GM23338 (cell line): ENCODE measurements at regions not wholly inside any gene's neighbourhood (a gene's known extent, or its start where the extent isn't known, plus 50 kb on each side); places are given as distances from the start of the nearest gene placed in this dataset.
A peak's percentile ranks its signal among the peaks of the same experiment; 100 is the strongest.

Experiments
- ATAC-seq: fragments of 200-7000 bp; cut with Tn5 transposase; 3 replicates; pipeline ENCODE4 v1.9.1; 2020
- DNase-seq: peaks from one replicate; pipeline ENCODE4 v3.0.0-alpha.2; 2015; ENCODE audit warnings: low spot score
- H2AFZ ChIP-seq: fragments of 200-600 bp; sonication (generic); 2 replicates; pipeline ENCODE4 v1.8.0; 2016; ENCODE audit warnings: antibody characterized with exemption, mild to moderate bottlenecking, moderate library complexity
- H3F3A ChIP-seq: fragments of 200-600 bp; sonication (generic); replicated peaks from 2 replicates; pipeline ENCODE4 v1.8.0; 2017; ENCODE audit warnings: antibody characterized with exemption, mixed run types, low read depth
- H3K27ac ChIP-seq: fragments of 200-600 bp; sonication (generic); 2 replicates; pipeline ENCODE4 v1.6.1; 2016; ENCODE audit warnings: low read depth
- H3K27me3 ChIP-seq: fragments of 200-600 bp; sonication (generic); 2 replicates; pipeline ENCODE4 v1.8.0; 2016; ENCODE audit warnings: mild to moderate bottlenecking, mixed run types, moderate library complexity; ENCODE audit not compliant: insufficient read depth
- H3K36me3 ChIP-seq: fragments of 200-600 bp; sonication (generic); 2 replicates; pipeline ENCODE4 v1.8.0; 2016; ENCODE audit warnings: mild to moderate bottlenecking; ENCODE audit not compliant: insufficient read depth
- H3K4me1 ChIP-seq: fragments of 200-600 bp; sonication (generic); 2 replicates; pipeline ENCODE4 v1.8.0; 2016; ENCODE audit warnings: mild to moderate bottlenecking, moderate library complexity; ENCODE audit not compliant: insufficient read depth
- H3K4me2 ChIP-seq: fragments of 200-600 bp; sonication (generic); 2 replicates; pipeline ENCODE4 v1.7.1; 2017; ENCODE audit warnings: mixed run types
- H3K4me3 ChIP-seq: fragments of 200-600 bp; sonication (generic); 2 replicates; pipeline ENCODE4 v1.6.1; 2016; ENCODE audit warnings: mixed run types
- H3K79me2 ChIP-seq: fragments of 200-600 bp; sonication (generic); replicated peaks from 2 replicates; pipeline ENCODE4 v1.8.0; 2017; ENCODE audit warnings: mild to moderate bottlenecking; ENCODE audit not compliant: insufficient read depth
- H3K9me2 ChIP-seq: fragments of 200-600 bp; sonication (generic); 2 replicates; pipeline ENCODE4 v1.8.0; 2017; ENCODE audit not compliant: insufficient read depth
- H4K20me1 ChIP-seq: fragments of 200-600 bp; sonication (generic); replicated peaks from 2 replicates; pipeline ENCODE4 v1.8.0; 2017; ENCODE audit warnings: mild to moderate bottlenecking; ENCODE audit not compliant: insufficient read depth
- H3K27ac Mint-ChIP-seq: 2 replicates; pipeline ENCODE4 v1.8.0; 2020; ENCODE audit warnings: inconsistent platforms, mild to moderate bottlenecking, moderate library complexity, mixed read lengths
- H3K27me3 Mint-ChIP-seq: 3 replicates; pipeline ENCODE4 v1.8.0; 2022; ENCODE audit warnings: low read depth, mild to moderate bottlenecking, moderate library complexity, mixed read lengths, inconsistent platforms; ENCODE audit not compliant: insufficient read depth, poor library complexity
- H3K36me3 Mint-ChIP-seq: 3 replicates; pipeline ENCODE4 v1.8.0; 2021; ENCODE audit warnings: low read depth, mild to moderate bottlenecking, inconsistent platforms, moderate library complexity, mixed read lengths
- H3K4me1 Mint-ChIP-seq: 3 replicates; pipeline ENCODE4 v1.8.0; 2020; ENCODE audit warnings: mild to moderate bottlenecking, inconsistent platforms, mixed read lengths
- H3K4me3 Mint-ChIP-seq: 3 replicates; pipeline ENCODE4 v1.8.0; 2021; ENCODE audit warnings: moderate library complexity, mild to moderate bottlenecking, inconsistent platforms, mixed read lengths
- H3K9me3 Mint-ChIP-seq: 3 replicates; pipeline ENCODE4 v1.8.0; 2020; ENCODE audit warnings: moderate library complexity, mild to moderate bottlenecking, inconsistent platforms, mixed read lengths
- CREB1 ChIP-seq: fragments of 250-450 bp; sonication (Bioruptor Pico); IDR thresholded peaks from 2 replicates; pipeline ENCODE4 v1.5.0; 2020; ENCODE audit warnings: low read depth, mild to moderate bottlenecking, moderate library complexity
- CTCF ChIP-seq, 2 experiments: fragments of 200-600 bp in 1 of 2; sonication (generic) in 1 of 2; conservative IDR thresholded peaks; 2 replicates each; pipeline versions ENCODE4 v1.5.1 to v1.6.1; 2016 to 2017; ENCODE audit warnings: antibody characterized with exemption in 2 of 2, low read depth in 2 of 2, mild to moderate bottlenecking in 2 of 2, moderate library complexity in 1 of 2
- ETS1 ChIP-seq: IDR thresholded peaks from 2 replicates; pipeline ENCODE4 v1.6.1; 2016; ENCODE audit warnings: antibody characterized with exemption
- EZH2 ChIP-seq: fragments of 200-600 bp; sonication (generic); IDR thresholded peaks from one replicate; pipeline ENCODE4 v1.8.0; 2017; ENCODE audit warnings: antibody characterized with exemption, mild to moderate bottlenecking, low read depth; ENCODE audit not compliant: unreplicated experiment
- EZH2phosphoT487 ChIP-seq: fragments of 200-600 bp; sonication (generic); IDR thresholded peaks from one replicate; pipeline ENCODE4 v1.8.1; 2018; ENCODE audit warnings: antibody characterized with exemption; ENCODE audit not compliant: unreplicated experiment
- JUNB ChIP-seq: IDR thresholded peaks from one replicate; pipeline ENCODE4 v1.6.1; 2016; ENCODE audit warnings: antibody characterized with exemption; ENCODE audit not compliant: unreplicated experiment
- NANOG ChIP-seq: IDR thresholded peaks from 2 replicates; pipeline ENCODE4 v1.6.1; 2016; ENCODE audit warnings: antibody characterized with exemption, borderline replicate concordance
- POLR2AphosphoS5 ChIP-seq: IDR thresholded peaks from 2 replicates; pipeline ENCODE4 v1.6.1; 2016; ENCODE audit warnings: antibody characterized with exemption, low read depth
- REST ChIP-seq: IDR thresholded peaks from one replicate; pipeline ENCODE4 v1.6.1; 2018; ENCODE audit warnings: antibody characterized with exemption; ENCODE audit not compliant: unreplicated experiment
- STAT1 ChIP-seq: IDR thresholded peaks from one replicate; pipeline ENCODE4 v1.6.1; 2016; ENCODE audit warnings: antibody characterized with exemption; ENCODE audit not compliant: unreplicated experiment
- ZNF114 ChIP-seq: fragments of 250-450 bp; sonication (Bioruptor Pico); IDR thresholded peaks from 2 replicates; pipeline ENCODE4 v1.5.0; 2020; ENCODE audit warnings: mild to moderate bottlenecking, moderate library complexity
- ZNF331 ChIP-seq: fragments of 250-450 bp; sonication (Bioruptor Pico); IDR thresholded peaks from 2 replicates; pipeline ENCODE4 v1.5.0; 2020; ENCODE audit warnings: low read depth, mild to moderate bottlenecking, moderate library complexity
- ZNF462 ChIP-seq: fragments of 250-450 bp; sonication (Bioruptor Pico); IDR thresholded peaks from 2 replicates; pipeline ENCODE4 v1.5.0; 2020; ENCODE audit warnings: mild to moderate bottlenecking, moderate library complexity

- Mint-ChIP-seq H3K36me3 (peaks cover 20% of the 10 kb centered on the region), H3K27ac (peak overlapping the region; percentile 70), H3K4me1 (peaks cover 35% of the 10 kb centered on the region), H3K9me3 (peaks cover 24% of the 10 kb centered on the region), H3K27me3 (peaks cover 2% of the 10 kb centered on the region), H3K4me3 (no peak overlapping the region)
- H3K36me3 ChIP-seq, result no peaks in the 10 kb centered on the region; the same call in 1 of the 2 replicates
- H3K4me3 ChIP-seq, result no peak overlapping the region
- peak overlapping the region; percentile 76; the same call in 1 of the 2 replicates for H3K27ac ChIP-seq
- H3F3A ChIP-seq, result no peaks in the 10 kb centered on the region
- peak overlapping the region; percentile 11 for H3K4me2 ChIP-seq
- no peak for TF ChIP-seq STAT1
- TF ChIP-seq CTCF (conservative IDR thresholded peaks at IDR 0.05; ENCODE audit: low read depth in 2 of 2), result 0 out of 4 replicates have a peak, but pooled peaks of 1 of the 2 experiments have one; percentile 22
- no peak for TF ChIP-seq ETS1
- TF ChIP-seq CREB1, result no peak
- no peak for TF ChIP-seq ZNF114 (CRISPR knock-in tag)
- no peak for TF ChIP-seq ZNF331 (CRISPR knock-in tag)
- no peak for TF ChIP-seq JUNB
- no peak for TF ChIP-seq EZH2
- TF ChIP-seq NANOG, result no peak
- no peak for TF ChIP-seq POLR2AphosphoS5
- peak; percentile 83; the same call in 1 of the 2 replicates for TF ChIP-seq ZNF462 (CRISPR knock-in tag)
- TF ChIP-seq EZH2phosphoT487, result no peak
- TF ChIP-seq REST, result no peak
- ATAC-seq, result peak; percentile 93
- no peaks in the 10 kb centered on the region for H4K20me1 ChIP-seq
- no peaks in the 10 kb centered on the region for H3K79me2 ChIP-seq
- H3K27me3 ChIP-seq, result no peaks in the 10 kb centered on the region
- peaks cover 37% of the 10 kb centered on the region for H3K4me1 ChIP-seq
- peak overlapping the region; percentile 94; the same call in 1 of the 2 replicates for H2AFZ ChIP-seq
- H3K9me2 ChIP-seq, result no peaks in the 10 kb centered on the region; the same call in 1 of the 2 replicates
- peak; percentile 70 for DNase-seq
These were observed 177.4 kb upstream of the FN1 start for GRCh38 chr2:215613280-215613679.
